Transverse colon (tissue), 4 donors: ENCODE measurements at regions not wholly inside any gene's neighbourhood (a gene's known extent, or its start where the extent isn't known, plus 50 kb on each side); places are given as distances from the start of the nearest gene placed in this dataset.

Experiments used
- CTCF ChIP-seq, 5 experiments: fragments of 200-600 bp in 3 of 5; fragments of 450-650 bp in 2 of 5; sonication (generic) in 3 of 5; IDR thresholded peaks; 1 replicate in 2 of 5; 2 replicates in 3 of 5; pipeline ENCODE4 v1.5.1; 2016 to 2017; ENCODE audit warnings: antibody characterized with exemption in 5 of 5, inconsistent platforms in 3 of 5, mild to moderate bottlenecking in 2 of 5, moderate library complexity in 1 of 5
- EP300 ChIP-seq: sonication (generic); formaldehyde crosslinking; IDR thresholded peaks from one replicate; pipeline ENCODE4 v1.6.1; 2017; ENCODE audit warnings: antibody characterized with exemption, low read depth
- POLR2A ChIP-seq: fragments of 450-650 bp; IDR thresholded peaks from one replicate; pipeline ENCODE4 v1.6.1; 2016; ENCODE audit warnings: antibody characterized with exemption, mild to moderate bottlenecking, moderate library complexity
- POLR2AphosphoS5 ChIP-seq, 3 donors: sonication (generic); formaldehyde crosslinking; IDR thresholded peaks; one replicate each; pipeline ENCODE4 v1.6.1; 2016; ENCODE audit warnings: antibody characterized with exemption in 3 of 3

- TF ChIP-seq CTCF (IDR thresholded peaks at IDR 0.05) (no peak), POLR2AphosphoS5 (IDR thresholded peaks at IDR 0.05) (no peak), POLR2A (no peak), EP300 (no peak)
These were observed 493.7 kb upstream of the C1orf87 start for GRCh38 chr1:60567256-60567655.
